Urinary bladder (tissue), 3 donors: ENCODE measurements at regions not wholly inside any gene's neighbourhood (a gene's known extent, or its start where the extent isn't known, plus 50 kb on each side); places are given as distances from the start of the nearest gene placed in this dataset.
A peak's percentile ranks its signal among the peaks of the same experiment; 100 is the strongest.
"Not testable (repeated sequence)": the region's sequence is repeated elsewhere in the genome, so short reads cannot be mapped to it uniquely, and the experiment has no call there.

Experiments used
- DNase-seq: peaks from one replicate; pipeline ENCODE4 v3.0.0-alpha.2; 2015; ENCODE audit errors: extremely low spot score
- H3K27ac ChIP-seq: one replicate; pipeline ENCODE4 v1.5.1; 2013; ENCODE audit warnings: low read depth, mild to moderate bottlenecking, moderate library complexity
- H3K36me3 ChIP-seq: one replicate; pipeline ENCODE4 v1.6.1; 2013; ENCODE audit warnings: mild to moderate bottlenecking, moderate library complexity; ENCODE audit not compliant: insufficient read depth
- H3K4me1 ChIP-seq: one replicate; pipeline ENCODE4 v1.6.1; 2013; ENCODE audit warnings: mild to moderate bottlenecking, moderate library complexity; ENCODE audit not compliant: insufficient read depth
- H3K4me3 ChIP-seq: one replicate; pipeline ENCODE4 v1.5.1; 2013; ENCODE audit warnings: low read depth, low read length
- WGBS: extraction: QIAGEN DNeasy Blood & Tissue Kit; methylation state at CpG from one replicate; pipeline ENCODE4 v1.1.7; 2013; 5-methylcytosine and 5-hydroxymethylcytosine counted together
- donor health status: healthy with polysubstance abuse.
- donor health status: healthy.

DNA sequence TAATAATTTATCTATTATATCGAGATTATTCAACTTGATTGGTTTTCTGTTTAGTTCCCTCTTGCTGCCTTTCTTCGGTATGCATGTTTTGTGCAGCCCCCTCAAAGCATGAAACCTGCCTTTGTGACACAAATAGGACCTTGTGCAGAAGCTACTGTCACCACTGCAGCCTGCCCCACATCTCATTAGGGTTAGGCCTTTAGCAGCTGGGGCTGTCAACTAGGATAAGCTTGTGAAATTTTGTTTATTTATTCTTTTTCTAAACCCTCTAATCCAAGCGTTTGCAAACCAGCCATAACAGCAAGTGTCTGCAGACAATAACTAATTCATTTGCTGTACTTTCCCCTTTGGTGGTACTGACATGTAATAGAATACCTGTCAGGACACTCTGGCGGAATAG is 258.9 kb downstream of the RCHY1 start:
- 52% methylated on average over 4 of the region's 4 CpGs for WGBS
- no peak overlapping the region for H3K4me3 ChIP-seq
- no peak overlapping the region for H3K27ac ChIP-seq
- no peak for DNase-seq
- H3K4me1 ChIP-seq: peaks cover 2% of the 10 kb centered on the region
- H3K36me3 ChIP-seq: no peaks in the 10 kb centered on the region

DNA sequence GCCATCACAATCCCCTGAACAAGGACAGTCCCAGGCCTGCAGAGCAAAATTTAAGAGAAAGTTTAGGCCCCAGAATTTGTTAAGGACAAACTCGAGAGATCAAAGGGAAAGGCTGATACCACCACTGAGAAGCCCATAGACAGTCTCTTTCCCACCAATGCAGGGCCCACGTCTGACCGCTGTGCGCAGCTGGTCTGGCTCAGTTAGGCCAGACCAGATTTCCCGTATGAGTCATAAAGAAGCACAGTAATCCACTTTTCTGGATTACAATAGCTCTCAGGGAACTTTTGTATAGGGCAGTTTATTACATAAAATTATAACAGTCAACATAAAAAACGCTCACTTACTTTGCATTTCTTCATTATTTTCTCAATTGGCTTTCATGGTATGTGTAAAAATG is 259.5 kb downstream of the RCHY1 start:
- WGBS: 60% methylated on average over 6 of the region's 6 CpGs
- DNase-seq: no peak
- Histone ChIP-seq H3K36me3 (no peaks in the 10 kb centered on the region), H3K4me1 (peaks cover 2% of the 10 kb centered on the region), H3K4me3 (no peak overlapping the region), H3K27ac (no peak overlapping the region)

DNA sequence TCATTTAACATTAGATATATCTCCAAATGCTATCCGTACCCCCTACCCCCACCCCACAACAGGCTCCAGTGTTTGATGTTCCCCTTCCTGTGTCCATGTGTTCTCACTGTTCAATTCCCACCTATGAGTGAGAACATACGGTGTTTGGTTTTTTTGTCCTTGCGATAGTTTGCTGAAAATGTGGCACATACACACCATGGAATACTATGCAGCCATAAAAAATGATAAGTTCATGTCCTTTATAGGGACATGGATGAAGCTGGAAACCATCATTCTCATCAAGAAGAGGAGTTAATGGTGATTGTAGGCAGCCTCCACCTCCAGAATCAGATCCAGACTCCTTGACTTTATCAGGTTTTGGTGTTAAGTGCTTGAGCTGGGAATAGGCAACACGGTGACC is 261.1 kb downstream of the RCHY1 start:
- DNase-seq, H3K36me3 ChIP-seq, H3K4me1 ChIP-seq, H3K4me3 ChIP-seq, H3K27ac ChIP-seq: not testable (repeated sequence)
- WGBS: 72% methylated on average over 4 of the region's 4 CpGs

GRCh38 chr4:75251547-75251946 is 262.7 kb downstream of the RCHY1 start:
- DNase-seq: no peak
- Histone ChIP-seq H3K36me3 (no peaks in the 10 kb centered on the region), H3K4me1 (peaks cover 2% of the 10 kb centered on the region), H3K4me3 (no peak overlapping the region), H3K27ac (no peak overlapping the region)
- 63% methylated on average over 3 of the region's 3 CpGs for WGBS

GRCh38 chr4:75249739-75250138 is 264.5 kb downstream of the RCHY1 start:
- Histone ChIP-seq H3K4me1 (peaks cover 2% of the 10 kb centered on the region), H3K27ac (no peak overlapping the region), H3K4me3 (no peak overlapping the region), H3K36me3 (no peaks in the 10 kb centered on the region)
- 62% methylated on average over 2 of the region's 2 CpGs for WGBS
- DNase-seq: no peak

- Histone ChIP-seq H3K4me3 (no peak overlapping the region), H3K4me1 (peaks cover 2% of the 10 kb centered on the region), H3K36me3 (no peaks in the 10 kb centered on the region), H3K27ac (no peak overlapping the region)
- 31% methylated on average over 2 of the region's 2 CpGs for WGBS
- DNase-seq: no peak
Measured at GRCh38 chr4:75248770-75249407, 265.3 kb downstream of the RCHY1 start.

DNA sequence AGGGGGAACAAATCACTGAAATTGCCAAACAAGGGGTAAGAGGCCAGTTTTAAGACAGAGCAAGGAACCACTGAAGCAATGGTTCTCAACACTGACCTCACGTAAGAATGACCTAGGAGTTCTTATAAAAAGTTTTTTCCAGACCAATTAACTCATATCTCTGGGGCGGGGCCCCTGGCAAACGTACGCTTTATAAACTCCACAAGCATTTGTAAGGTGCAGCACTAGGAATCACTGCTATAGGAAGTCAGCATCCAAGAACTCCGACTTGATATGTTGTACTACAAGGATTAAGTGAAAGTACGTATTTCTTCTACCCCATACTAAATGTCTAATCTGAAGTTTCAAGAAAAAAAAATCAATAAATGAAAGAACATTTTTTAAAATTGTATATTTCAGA is 269.9 kb downstream of the RCHY1 start:
- no peak overlapping the region for H3K27ac ChIP-seq
- WGBS: 73% methylated on average over 6 of the region's 6 CpGs

DNA sequence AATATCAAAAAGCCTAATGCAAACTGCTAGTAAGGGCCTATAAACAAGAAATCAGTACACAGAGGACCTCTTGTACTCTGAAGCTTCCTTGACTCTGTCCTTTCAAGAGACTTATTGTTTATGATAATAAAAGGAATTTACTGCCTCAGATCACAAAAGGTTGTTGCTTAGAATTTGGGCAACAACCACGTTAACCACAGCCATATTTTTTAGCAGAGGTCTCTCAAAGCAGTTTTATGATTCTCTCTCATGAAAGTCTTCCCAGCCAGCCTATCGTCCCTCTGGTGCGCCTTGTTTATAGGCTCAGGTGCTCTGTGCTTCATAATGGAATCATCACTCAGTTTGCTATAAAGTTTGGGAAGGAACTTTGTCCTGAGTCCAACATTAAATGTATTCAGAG is 270.6 kb downstream of the RCHY1 start:
- Histone ChIP-seq H3K4me3 (no peak overlapping the region), H3K36me3 (no peaks in the 10 kb centered on the region), H3K27ac (no peak overlapping the region), H3K4me1 (no peaks in the 10 kb centered on the region)
- DNase-seq: no peak
- WGBS: 26% methylated on average over 3 of the region's 3 CpGs

More for the DNA sequence above, 269.9 kb downstream of the RCHY1 start:
- Histone ChIP-seq H3K36me3 (no peaks in the 10 kb centered on the region), H3K4me3 (no peak overlapping the region), H3K4me1 (no peaks in the 10 kb centered on the region)
- no peak for DNase-seq

DNA sequence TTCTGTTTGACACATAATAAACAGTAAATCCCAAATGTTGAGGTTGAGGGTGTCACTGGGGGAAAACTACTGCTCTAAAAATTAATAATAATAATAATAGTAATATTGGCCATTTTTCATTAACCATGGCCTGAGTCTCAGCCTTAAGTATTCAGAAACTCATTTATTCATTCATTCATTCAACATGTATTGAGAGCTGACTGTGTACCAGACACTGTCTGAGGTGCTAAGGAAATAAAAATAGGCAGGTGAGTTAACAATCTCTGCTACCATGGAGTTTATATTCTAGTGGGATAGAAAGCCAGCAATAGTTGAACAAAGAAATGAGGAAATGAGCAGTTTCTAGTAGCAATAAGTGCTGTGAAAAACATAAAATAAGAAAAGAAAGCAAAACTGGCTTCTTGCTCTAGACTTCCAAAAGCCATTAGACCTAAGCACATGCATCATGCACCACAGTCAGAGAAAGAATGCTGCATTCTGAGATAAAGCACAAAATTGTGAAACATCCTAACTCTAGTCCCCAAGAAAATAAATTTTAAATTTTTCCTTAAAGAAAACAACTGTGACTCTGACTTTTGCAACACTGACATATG is 278.7 kb downstream of the RCHY1 start:
- Histone ChIP-seq H3K4me1 (no peaks in the 10 kb centered on the region), H3K27ac (no peak overlapping the region), H3K4me3 (no peak overlapping the region), H3K36me3 (no peaks in the 10 kb centered on the region)
- DNase-seq: no peak

GRCh38 chr4:75232546-75232945 is 281.7 kb downstream of the RCHY1 start:
- DNase-seq: no peak
- Histone ChIP-seq H3K4me1 (no peaks in the 10 kb centered on the region), H3K4me3 (no peak overlapping the region), H3K27ac (no peak overlapping the region), H3K36me3 (no peaks in the 10 kb centered on the region)
- WGBS: 28% methylated on average over 3 of the region's 3 CpGs

DNA sequence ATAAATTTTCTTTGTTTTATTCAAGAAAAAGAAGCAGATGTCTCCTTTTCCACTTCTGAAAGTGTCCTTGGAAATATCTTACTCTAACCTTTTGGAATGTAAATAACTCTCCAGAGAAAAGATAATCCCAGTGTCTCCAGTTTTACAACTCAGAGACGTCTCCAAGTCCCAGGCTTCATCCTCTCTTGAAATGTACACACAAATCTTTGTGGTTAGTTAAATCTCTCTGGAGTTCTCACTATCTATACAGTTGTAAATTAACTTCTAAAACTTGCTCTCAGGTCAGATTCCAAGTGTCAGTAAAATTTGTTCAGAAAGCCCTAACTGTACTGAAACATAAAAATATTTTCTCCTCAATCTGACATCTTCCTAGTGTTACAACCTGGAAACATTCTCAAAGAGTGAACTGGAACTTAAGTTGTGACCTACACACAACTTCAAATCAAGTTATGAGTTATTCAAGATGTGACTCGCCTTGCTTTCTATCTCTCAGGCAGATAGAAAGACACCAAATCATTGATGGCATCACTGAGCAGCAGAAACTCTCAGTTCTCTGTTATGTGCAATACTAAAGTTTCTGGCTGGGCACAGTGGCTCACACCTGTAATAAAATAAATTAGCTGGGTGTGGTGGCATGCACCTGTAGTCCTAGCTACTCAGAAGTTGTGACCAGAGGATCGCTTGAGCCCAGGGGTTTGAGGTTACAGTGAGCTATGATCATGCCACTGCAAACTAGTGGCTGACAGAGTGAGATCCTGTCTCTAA is 284.2 kb downstream of the RCHY1 start:
- WGBS: 39% methylated on average over 3 of the region's 3 CpGs

GRCh38 chr4:75213480-75213879 is 280.6 kb downstream of the PARM1 start:
- no peaks in the 10 kb centered on the region for H3K36me3 ChIP-seq
- WGBS: 86% methylated on average over 2 of the region's 2 CpGs
- H3K27ac ChIP-seq: no peak overlapping the region
- no peak overlapping the region for H3K4me3 ChIP-seq
- no peak for DNase-seq
- no peaks in the 10 kb centered on the region for H3K4me1 ChIP-seq

More for the DNA sequence above, 284.2 kb downstream of the RCHY1 start:
- no peaks in the 10 kb centered on the region for H3K4me1 ChIP-seq
- H3K27ac ChIP-seq: peak overlapping the region; percentile 38
- H3K4me3 ChIP-seq: no peak overlapping the region
- peak; percentile 59 for DNase-seq
- H3K36me3 ChIP-seq: no peaks in the 10 kb centered on the region

GRCh38 chr4:75211422-75211821 is 278.5 kb downstream of the PARM1 start:
- 73% methylated on average over 4 of the region's 4 CpGs for WGBS
- no peak overlapping the region for H3K27ac ChIP-seq
- H3K4me1 ChIP-seq: no peaks in the 10 kb centered on the region
- DNase-seq: no peak
- H3K36me3 ChIP-seq: no peaks in the 10 kb centered on the region
- no peak overlapping the region for H3K4me3 ChIP-seq

- no peaks in the 10 kb centered on the region for H3K4me1 ChIP-seq
- WGBS: 77% methylated on average over 1 of the region's 1 CpG
- no peak overlapping the region for H3K27ac ChIP-seq
- H3K4me3 ChIP-seq: no peak overlapping the region
- no peak for DNase-seq
- H3K36me3 ChIP-seq: no peaks in the 10 kb centered on the region
Measured at GRCh38 chr4:75207902-75208301, 275.0 kb downstream of the PARM1 start.
